WERI-Rb-1 (cell line): ENCODE measurements at regions not wholly inside any gene's neighbourhood (a gene's known extent, or its start where the extent isn't known, plus 50 kb on each side); places are given as distances from the start of the nearest gene placed in this dataset.
"Not testable (repeated sequence)": the region's sequence is repeated elsewhere in the genome, so short reads cannot be mapped to it uniquely, and the experiment has no call there.

Experiments
- DNase-seq: peaks from one replicate; pipeline ENCODE4 v3.0.0-alpha.2; 2020
- H3K27ac ChIP-seq: fragments of 250-450 bp; sonication (Bioruptor Pico); 2 replicates; pipeline ENCODE4 v1.5.1; 2020; ENCODE audit warnings: mild to moderate bottlenecking, moderate library complexity
- H3K27me3 ChIP-seq: fragments of 250-450 bp; sonication (Bioruptor Pico); 2 replicates; pipeline ENCODE4 v1.5.1; 2021; ENCODE audit warnings: mild to moderate bottlenecking, low read depth, moderate library complexity; ENCODE audit not compliant: insufficient read depth, severe bottlenecking
- H3K36me3 ChIP-seq: fragments of 250-450 bp; sonication (Bioruptor Pico); 2 replicates; pipeline ENCODE4 v1.5.1; 2020; ENCODE audit warnings: mild to moderate bottlenecking, moderate library complexity
- H3K4me3 ChIP-seq: 2 replicates; pipeline ENCODE4 v1.5.1; 2011; ENCODE audit warnings: low read depth, mild to moderate bottlenecking, control low read depth, low read length
- H3K9me3 ChIP-seq: fragments of 250-450 bp; sonication (Bioruptor Pico); 2 replicates; pipeline ENCODE4 v1.5.1; 2021; ENCODE audit warnings: mild to moderate bottlenecking, moderate library complexity; ENCODE audit not compliant: severe bottlenecking
- TF ChIP-seq, protein P1 (sequence below): IDR thresholded peaks from 2 replicates; pipeline ENCODE4 v1.5.1; 2011; ENCODE audit warnings: low read depth, mild to moderate bottlenecking, control low read depth, inconsistent platforms, low read length

DNA sequence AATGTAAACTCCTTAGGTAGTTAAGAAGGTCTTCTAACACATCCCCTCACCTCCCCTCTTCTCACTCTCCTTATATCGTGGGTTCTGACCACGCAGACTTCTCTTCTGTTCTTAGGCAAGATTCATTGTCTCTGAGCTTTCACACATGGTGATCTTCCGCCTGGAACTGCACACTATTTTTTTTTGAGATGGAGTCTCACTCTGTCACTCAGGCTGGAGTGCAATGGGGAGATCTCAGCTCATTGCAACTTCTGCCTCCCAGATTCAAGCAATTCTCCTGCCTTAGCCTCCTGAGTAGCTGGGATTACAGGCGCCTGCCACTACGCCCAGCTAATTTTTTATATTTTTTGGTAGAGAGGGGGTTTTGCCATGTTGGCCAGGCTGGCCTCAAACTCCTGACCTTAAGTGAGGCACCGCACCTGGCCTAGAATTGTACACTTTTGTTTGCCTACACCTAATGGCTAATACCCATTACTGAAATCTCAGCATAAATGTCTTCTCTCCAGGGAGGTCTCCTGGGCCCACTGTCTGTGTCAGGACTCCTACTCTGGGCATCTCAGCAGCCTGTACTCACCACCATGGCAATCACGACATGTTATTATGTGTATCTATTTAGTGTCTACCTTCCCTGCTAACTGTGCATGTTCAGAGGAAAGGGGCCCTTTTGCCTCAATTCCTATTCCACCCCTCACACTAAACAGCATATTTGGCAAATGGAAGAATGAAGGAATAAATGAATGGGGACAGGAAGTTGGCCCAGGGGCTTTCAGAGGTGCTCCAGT lies 646.3 kb upstream of the DPP6 start:
- TF ChIP-seq, protein P1, sequence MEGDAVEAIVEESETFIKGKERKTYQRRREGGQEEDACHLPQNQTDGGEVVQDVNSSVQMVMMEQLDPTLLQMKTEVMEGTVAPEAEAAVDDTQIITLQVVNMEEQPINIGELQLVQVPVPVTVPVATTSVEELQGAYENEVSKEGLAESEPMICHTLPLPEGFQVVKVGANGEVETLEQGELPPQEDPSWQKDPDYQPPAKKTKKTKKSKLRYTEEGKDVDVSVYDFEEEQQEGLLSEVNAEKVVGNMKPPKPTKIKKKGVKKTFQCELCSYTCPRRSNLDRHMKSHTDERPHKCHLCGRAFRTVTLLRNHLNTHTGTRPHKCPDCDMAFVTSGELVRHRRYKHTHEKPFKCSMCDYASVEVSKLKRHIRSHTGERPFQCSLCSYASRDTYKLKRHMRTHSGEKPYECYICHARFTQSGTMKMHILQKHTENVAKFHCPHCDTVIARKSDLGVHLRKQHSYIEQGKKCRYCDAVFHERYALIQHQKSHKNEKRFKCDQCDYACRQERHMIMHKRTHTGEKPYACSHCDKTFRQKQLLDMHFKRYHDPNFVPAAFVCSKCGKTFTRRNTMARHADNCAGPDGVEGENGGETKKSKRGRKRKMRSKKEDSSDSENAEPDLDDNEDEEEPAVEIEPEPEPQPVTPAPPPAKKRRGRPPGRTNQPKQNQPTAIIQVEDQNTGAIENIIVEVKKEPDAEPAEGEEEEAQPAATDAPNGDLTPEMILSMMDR: no peak
- no peak for DNase-seq
- Histone ChIP-seq H3K9me3 (no peaks in the 10 kb centered on the region), H3K4me3 (no peak overlapping the region), H3K27ac (no peak overlapping the region), H3K27me3 (peaks cover 63% of the 10 kb centered on the region), H3K36me3 (no peaks in the 10 kb centered on the region)

GRCh38 chr7:153406486-153406872 lies 645.7 kb upstream of the DPP6 start:
- no peak for DNase-seq
- Histone ChIP-seq H3K4me3 (no peak overlapping the region), H3K27ac (no peak overlapping the region), H3K27me3 (peaks cover 57% of the 10 kb centered on the region), H3K36me3 (no peaks in the 10 kb centered on the region), H3K9me3 (no peaks in the 10 kb centered on the region)
- TF ChIP-seq, protein P1: no peak

DNA sequence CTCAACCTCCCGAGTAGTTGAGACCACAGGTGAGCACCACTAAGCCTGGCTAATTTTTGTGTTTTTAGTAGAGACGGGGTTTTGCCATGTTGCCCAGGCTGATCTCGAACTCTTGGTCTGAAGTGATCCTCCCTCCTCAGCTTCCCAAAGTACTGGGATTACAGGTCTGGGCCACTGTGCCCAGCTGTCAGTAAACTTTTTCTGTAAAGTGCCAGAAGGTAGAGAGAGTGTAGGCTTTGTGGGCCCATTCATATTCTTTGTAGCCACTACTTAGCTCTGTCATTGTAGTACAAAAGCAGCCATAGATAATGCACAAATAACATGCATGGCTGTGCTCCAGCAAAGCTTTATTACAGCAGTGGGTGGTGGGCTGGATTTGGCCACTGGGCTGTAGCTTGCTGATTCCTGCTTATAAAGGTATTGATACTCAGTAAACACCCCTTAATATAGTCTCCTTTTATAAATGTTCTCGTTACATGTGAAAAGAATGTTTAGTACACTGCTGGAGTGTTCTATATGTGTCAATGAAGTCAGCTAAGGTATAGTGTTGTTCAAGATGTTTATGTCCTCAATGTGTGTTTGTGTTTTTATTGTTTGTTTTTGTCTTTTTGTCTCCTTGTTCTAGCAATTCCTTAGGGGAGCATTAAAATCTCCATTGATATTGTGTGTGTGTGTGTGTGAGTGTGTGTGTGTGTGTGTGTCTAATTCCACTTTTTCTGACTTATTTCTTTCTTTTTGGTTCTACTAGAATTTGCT lies 644.7 kb upstream of the DPP6 start:
- Histone ChIP-seq H3K27me3 (peaks cover 57% of the 10 kb centered on the region), H3K9me3 (no peaks in the 10 kb centered on the region), H3K36me3 (no peaks in the 10 kb centered on the region), H3K4me3 (no peak overlapping the region), H3K27ac (no peak overlapping the region)
- DNase-seq: no peak
- TF ChIP-seq, protein P1: no peak

GRCh38 chr7:153408360-153409335 lies 643.5 kb upstream of the DPP6 start:
- Histone ChIP-seq H3K4me3 (no peak overlapping the region), H3K27me3 (peaks cover 45% of the 10 kb centered on the region), H3K27ac (no peak overlapping the region), H3K9me3 (peaks cover 3% of the 10 kb centered on the region), H3K36me3 (no peaks in the 10 kb centered on the region)
- TF ChIP-seq, protein P1: no peak
- no peak for DNase-seq

DNA sequence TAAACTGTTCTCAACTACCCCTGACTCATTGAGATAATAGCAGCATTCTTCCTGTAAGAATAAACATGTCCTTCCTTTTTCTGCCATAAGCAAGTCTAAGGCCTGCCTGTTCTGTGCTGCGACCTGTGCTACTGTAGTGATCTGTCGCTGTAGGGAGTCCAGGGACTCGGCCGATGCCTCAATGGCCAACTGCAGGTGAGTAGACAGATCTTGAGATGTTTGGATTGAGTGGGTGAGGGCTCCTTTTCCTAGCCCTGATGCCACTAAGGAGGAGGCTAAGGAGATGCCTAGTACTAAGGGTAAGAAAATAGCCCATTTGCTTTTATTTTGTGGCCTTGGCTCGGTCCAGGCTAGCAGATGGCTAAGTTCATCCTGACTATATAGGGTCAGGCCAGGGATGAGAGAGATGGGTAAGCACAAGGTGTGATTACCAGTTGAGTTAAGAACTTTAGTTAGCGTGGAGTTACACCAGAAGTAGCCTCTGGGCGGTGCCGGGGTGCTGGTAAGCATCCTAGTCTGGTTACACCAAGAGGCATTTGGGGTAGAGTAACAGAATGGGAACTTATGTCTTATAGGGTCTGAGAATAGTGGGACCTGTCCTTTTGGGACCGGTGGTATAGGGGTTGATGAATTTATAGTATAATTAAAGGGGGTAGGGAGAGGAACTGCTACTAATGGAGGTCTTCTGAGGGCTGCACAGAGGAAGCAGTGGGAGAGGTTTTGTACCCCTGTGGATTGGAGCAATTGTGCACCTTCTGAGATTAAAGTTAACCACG lies 642.4 kb upstream of the DPP6 start:
- not testable (repeated sequence) for H3K9me3 ChIP-seq, H3K36me3 ChIP-seq, H3K4me3 ChIP-seq, DNase-seq, H3K27ac ChIP-seq
- peaks cover 42% of the 10 kb centered on the region for H3K27me3 ChIP-seq

GRCh38 chr7:153410997-153411642 lies 641.1 kb upstream of the DPP6 start:
- H3K36me3 ChIP-seq, DNase-seq, H3K4me3 ChIP-seq, H3K9me3 ChIP-seq, H3K27ac ChIP-seq: not testable (repeated sequence)
- H3K27me3 ChIP-seq: peaks cover 42% of the 10 kb centered on the region

DNA sequence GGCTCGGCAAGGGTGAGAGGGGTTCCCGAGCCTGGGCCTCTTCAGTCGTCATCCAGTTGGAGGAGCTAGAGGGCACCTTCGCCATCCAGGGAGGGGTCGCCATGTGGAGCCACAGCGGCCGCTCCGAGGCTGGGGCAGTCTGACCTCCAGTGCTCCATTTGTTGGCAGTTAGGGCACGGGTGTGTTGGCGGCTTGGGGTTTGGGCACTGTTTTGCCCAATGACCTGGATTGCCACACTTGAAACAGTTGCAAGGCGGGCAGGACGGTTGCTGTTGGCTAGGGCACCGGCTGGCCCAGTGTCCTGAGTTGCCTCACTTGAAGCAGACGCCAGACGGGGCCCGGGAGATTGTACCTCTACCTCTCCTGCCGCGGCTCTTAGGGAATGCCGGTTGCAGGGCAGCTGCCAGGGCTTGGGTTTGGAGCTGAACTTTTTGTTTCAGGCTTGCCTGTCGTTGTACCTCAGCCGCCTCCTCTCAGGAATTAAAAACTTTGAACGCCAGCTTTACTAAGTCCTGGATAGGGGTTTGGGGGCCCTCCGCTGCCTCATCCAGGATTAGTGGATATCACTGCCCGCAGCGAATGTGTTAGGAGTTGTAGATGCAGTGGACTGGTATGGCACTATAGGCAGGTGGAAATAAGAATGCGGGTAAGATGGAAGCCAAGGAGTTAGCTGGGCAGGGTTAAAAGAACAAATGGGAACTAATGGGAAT lies 639.9 kb upstream of the DPP6 start:
- DNase-seq, H3K36me3 ChIP-seq, H3K9me3 ChIP-seq, H3K4me3 ChIP-seq, H3K27ac ChIP-seq: not testable (repeated sequence)
- H3K27me3 ChIP-seq: peaks cover 42% of the 10 kb centered on the region

DNA sequence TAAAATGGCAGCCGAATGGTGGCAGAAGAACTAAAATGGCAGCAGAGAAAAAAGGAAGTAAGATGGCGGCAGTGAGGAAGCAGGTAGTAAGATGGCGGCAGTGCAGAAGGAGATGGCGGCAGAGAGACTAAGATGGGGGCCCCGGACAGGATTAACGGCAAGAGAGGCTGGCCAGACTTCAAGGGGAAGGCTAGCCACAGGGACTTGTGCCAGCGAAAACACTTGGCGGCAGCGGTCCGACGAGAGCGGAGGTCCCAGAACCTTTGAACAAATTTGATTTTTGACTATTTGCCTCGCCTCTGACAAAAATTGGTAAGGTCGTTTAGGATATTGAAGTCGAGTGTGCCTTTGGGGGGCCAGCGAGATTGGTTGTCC lies 639.4 kb upstream of the DPP6 start:
- peaks cover 44% of the 10 kb centered on the region for H3K27me3 ChIP-seq

More for the DNA sequence above, 639.4 kb upstream of the DPP6 start:
- not testable (repeated sequence) for H3K4me3 ChIP-seq, H3K36me3 ChIP-seq, H3K27ac ChIP-seq, H3K9me3 ChIP-seq, DNase-seq
